ENCODE measurements at regions not wholly inside any gene's neighbourhood (a gene's known extent, or its start where the extent isn't known, plus 50 kb on each side); places are given as distances from the start of the nearest gene placed in this dataset.

- TF ChIP-seq HOXA5 (CRISPR knock-in tag; IDR thresholded peaks at IDR 0.05) (no peak), PITX1 (CRISPR knock-in tag; IDR thresholded peaks at IDR 0.05) (no peak), ZNF770 (CRISPR knock-in tag; IDR thresholded peaks at IDR 0.05) (no peak), NFKBIZ (CRISPR knock-in tag; IDR thresholded peaks at IDR 0.05) (no peak), ZNF777 (CRISPR knock-in tag; IDR thresholded peaks at IDR 0.05) (no peak), TFAP4 (IDR thresholded peaks at IDR 0.05; ENCODE audit: borderline replicate concordance, low read depth) (no peak), ZNF136 (CRISPR knock-in tag; IDR thresholded peaks at IDR 0.05; ENCODE audit: low read depth) (no peak), POLR2AphosphoS5 (IDR thresholded peaks at IDR 0.05; ENCODE audit: low read depth, low read length) (no peak), NKX3-1 (CRISPR knock-in tag; IDR thresholded peaks at IDR 0.05) (no peak), SOX6 (IDR thresholded peaks at IDR 0.05) (no peak), SOX6 (CRISPR knock-in tag; IDR thresholded peaks at IDR 0.05) (peak; percentile 45; the same call in 1 of the 2 replicates), HNRNPK (IDR thresholded peaks at IDR 0.05; ENCODE audit: low read depth, low read length, poor library complexity, severe bottlenecking) (no peak), NPAS2 (CRISPR knock-in tag; IDR thresholded peaks at IDR 0.05; ENCODE audit: borderline replicate concordance) (no peak), ELF1 (CRISPR knock-in tag; IDR thresholded peaks at IDR 0.05) (no peak), ZNF660 (CRISPR knock-in tag; IDR thresholded peaks at IDR 0.05; ENCODE audit: borderline replicate concordance, low read depth) (no peak), ATF3 (CRISPR knock-in tag; IDR thresholded peaks at IDR 0.05) (no peak), CCDC6 (CRISPR knock-in tag; IDR thresholded peaks at IDR 0.05) (no peak), NBN (conservative IDR thresholded peaks at IDR 0.05) (no peak), YY1 (IDR thresholded peaks at IDR 0.05; ENCODE audit: insufficient read depth, insufficient replicate concordance, low read depth, low read length) (no peak), SUZ12 (IDR thresholded peaks at IDR 0.05; ENCODE audit: low read depth, low read length) (no peak), ZXDC (CRISPR knock-in tag; IDR thresholded peaks at IDR 0.05) (no peak), HCFC1 (IDR thresholded peaks at IDR 0.05; ENCODE audit: low read depth, low read length) (no peak), IRX3 (CRISPR knock-in tag; IDR thresholded peaks at IDR 0.05; ENCODE audit: borderline replicate concordance, low read depth) (no peak), ZBTB7A (CRISPR knock-in tag; IDR thresholded peaks at IDR 0.05) (no peak), SOX13 (IDR thresholded peaks at IDR 0.05) (0 out of 2 replicates have a peak, but pooled peaks have one; percentile 11), SOX13 (CRISPR knock-in tag; conservative IDR thresholded peaks at IDR 0.05 in 1 of 2, IDR thresholded peaks at IDR 0.05 in 1 of 2) (peak in 1 of 2 experiments; percentile 79; a peak in 2 of 4 replicates), ZNF782 (CRISPR knock-in tag; IDR thresholded peaks at IDR 0.05; ENCODE audit: borderline replicate concordance) (no peak)
These were observed 261.1 kb upstream of the RNF32 start (continued) for GRCh38 chr7:156379324-156380070.

Measured in HepG2 (cell line).